NCI-H748 (cell line): ENCODE measurements at regions not wholly inside any gene's neighbourhood (a gene's known extent, or its start where the extent isn't known, plus 50 kb on each side); places are given as distances from the start of the nearest gene placed in this dataset.
"Not testable (repeated sequence)": the region's sequence is repeated elsewhere in the genome, so short reads cannot be mapped to it uniquely, and the experiment has no call there.

Experiments
- DNase-seq: peaks from one replicate; lab custom pipeline; 2025; ENCODE audit not compliant: unreplicated experiment; lab: John Stamatoyannopoulos, UW

DNA sequence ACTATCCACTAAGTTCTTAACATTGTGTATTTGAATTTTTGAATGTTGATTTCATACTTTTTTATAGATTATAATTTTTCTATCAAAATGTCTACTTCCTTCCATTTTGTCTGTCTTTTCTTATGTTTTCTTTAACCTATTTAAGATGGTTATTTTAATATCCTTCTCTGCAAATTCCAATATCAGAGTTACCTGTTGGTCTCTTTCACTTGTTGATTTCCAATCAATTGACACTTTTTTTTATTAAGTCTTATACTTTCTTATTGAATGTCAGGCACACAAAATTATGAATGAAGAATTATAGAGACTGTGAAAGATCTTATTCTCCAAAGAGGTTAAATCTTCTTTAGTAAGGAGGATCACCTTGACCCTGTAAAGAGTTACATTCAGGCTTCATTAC, 448.3 kb upstream of the NRG3 start:
- DNase-seq: no peak

DNA sequence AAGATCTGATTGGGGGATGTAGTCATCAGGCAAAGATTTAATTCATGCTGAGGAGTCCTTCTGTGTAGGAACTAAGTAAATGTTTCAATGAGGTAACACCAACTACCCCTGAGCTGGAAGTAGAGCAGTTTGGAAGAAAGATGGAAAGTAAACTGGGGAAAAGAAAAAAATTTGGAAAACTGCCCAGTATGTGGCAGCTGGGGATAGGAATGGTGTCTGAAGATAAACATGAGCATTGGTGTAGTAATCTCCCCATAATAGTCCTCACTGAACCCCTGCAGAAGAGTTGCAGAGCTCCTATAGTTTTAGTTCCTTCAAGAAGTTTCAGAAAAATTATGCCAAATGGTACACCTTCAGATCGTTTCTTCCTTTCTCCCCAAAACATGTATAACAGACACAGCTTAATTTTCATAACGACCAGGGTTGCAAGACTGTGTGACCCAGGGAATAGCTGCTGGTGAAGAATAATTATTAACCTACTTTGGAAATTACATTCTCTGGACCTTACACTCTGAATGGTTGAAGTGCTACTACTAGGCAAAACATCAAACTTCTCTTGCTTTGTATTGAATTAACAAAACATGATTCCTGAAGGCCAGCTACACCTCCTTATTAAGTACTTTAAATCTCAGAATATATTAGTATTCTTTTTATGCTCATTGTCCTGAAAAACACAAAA, 446.4 kb upstream of the NRG3 start:
- DNase-seq: no peak

DNA sequence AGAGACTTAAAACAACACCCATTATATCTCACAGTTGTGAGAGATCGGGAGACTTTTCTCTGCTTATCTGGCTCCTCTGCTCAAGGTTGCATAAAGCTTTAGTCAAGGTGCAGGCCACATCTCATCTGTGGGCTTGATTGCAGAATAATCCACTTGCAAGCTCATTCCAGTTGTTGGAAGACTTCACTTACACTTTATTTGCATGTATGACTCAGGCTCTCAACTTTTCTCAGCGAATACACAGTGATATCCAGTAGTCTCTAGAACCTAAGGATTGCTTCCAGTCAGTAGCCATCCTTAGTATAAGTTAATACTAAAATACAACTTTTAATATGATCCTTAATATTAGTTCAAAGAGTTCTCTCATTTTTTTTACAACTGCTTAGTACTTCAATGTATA, 435.5 kb upstream of the NRG3 start:
- no peak for DNase-seq

DNA sequence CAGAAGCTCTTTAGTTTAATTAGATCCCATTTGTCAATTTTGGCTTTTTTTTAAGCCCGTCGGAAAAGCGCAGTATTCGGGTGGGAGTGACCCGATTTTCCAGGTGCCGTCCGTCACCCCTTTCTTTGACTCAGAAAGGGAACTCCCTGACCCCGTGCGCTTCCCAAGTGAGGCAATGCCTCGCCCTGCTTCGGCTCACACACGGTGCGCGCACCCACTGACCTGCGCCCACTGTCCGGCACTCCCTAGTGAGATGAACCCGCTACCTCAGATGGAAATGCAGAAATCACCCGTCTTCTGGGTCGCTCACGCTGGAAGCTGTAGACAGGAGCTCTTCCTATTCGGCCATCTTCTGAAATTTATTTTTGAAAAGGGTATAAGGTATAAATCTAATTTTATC, 433.4 kb upstream of the NRG3 start:
- not testable (repeated sequence) for DNase-seq

DNA sequence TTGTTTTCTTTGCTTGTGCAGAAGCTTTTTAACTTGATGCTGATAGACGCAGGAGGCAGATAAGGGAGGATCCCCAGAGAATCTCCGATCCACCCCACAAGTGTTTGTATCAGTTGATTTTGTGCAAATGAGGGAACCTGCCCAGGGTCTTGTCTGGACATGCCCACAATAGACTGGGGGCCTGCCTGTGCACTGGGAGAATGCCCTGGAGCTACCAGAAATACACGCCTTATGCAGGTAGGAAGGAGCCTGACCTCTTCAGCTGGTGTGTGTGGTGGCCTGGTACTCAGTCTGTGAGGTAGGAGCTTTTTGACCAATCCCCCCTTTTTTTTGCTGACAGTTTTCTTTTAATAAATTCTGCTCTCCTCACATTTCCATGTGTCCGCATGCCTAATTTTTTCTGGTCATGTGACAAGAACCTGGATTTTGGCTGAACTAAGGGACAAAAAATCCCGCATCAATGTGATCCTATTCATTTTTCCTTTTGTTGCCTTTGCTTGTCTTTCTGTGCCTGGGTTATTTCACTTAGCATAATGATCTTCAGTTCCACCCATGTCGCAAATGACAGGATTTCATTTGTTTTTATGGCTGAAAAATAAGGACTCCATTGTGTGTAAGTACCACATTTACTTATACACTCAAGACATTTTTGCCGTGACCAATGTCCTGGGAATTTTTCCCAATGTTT, 430.6 kb upstream of the NRG3 start:
- no peak for DNase-seq

DNA sequence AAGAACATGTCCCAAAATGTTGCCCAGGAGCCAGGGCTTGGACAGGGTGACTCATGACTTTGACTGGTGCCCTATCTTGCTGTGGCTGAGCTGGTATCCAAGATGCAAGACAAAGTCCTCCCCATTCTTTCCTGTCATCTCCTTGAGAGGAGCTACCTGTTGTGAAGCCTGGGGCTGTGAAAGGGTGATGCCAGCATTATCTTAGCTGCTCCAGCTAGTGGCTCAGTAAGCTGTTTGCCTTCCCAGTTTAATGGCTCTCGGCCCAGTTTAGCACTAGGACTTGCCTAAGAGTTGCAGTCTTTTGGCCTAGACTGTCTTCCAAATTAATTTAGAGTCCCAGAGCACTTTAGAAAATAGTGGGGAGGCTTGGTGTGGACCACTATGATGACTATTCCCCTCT, 424.3 kb upstream of the NRG3 start:
- DNase-seq: no peak

DNA sequence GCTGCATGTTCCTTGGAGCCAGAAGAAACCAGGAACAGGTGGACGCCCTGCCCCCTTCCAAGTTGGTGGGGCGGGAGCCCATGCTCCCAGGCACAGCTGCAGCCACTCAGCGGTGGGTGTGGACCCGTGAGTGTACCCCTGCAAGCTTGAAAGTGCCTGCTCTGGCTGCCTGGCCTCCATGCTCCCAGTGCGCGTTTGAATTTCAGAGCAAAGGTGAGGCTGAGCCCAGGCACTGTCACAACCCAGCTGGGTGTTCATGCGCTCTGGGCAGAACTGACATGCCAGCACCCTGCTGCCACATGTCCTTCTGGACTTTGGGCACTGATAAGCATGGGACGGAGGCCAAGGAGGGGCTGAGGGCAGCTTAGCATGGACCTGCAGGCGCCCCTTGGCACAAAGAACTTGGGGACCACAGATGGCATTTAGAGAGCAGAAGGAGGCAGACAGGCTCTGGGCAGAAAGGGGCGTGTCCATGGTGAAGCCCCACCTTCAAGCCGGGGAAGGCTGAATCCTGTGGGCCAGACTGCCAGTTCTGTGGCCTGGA, 402.0 kb upstream of the NRG3 start:
- no peak for DNase-seq

DNA sequence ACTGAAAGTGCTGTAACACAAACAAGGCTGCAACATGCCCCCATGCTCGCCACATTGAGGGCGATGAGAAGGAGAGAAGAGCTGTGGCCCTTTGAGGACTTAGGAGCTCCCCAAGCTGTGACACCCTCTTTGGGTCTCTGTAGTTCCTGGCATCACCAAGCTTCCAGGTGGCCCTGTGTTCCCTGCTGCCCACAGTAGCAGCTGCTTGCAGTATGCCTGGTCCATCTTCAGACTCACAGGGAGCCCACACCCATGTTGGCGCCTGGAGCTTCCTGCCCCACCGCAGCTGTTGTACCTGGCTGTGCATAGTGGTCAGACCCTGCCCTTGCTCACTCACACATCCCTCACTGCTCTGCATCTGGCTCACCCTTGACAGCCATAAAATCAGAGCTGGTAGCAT, 401.2 kb upstream of the NRG3 start:
- DNase-seq: no peak

DNA sequence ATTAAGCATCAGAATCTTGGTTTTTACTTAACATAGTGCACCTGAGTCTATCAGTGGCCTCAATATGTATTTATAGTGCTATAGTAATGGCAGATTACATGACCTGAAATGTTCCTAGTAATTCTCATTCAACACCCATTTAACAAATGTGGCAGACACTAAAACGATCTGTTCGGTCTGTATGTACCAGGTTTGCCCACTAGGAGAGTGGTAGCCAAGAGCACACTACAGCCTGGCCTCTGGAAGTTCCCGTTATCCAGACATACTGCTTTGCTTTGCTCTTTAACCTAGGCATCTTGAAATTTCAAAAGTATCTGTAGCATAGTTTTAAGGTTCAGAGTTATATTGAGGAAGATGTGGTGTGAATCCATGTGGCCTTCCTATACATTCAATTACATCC, 395.7 kb upstream of the NRG3 start:
- no peak for DNase-seq

DNA sequence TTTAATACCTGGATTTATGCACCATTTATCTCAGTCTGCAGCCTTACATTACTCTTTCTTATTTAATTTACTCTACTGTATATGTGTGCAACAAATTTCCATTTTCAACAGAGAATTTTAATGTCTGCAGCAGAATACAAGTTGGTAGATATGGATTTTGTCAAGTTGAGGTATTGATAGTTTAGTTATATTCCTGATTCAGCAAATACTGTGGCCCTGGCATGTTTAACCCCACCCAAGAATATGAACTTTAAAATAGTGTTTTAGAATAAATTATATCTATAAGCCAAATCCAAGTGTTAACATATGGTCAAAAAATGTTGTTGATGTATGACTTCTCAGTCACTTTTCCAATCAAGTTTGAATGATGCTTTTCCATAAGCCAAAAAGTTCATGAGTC, 378.4 kb upstream of the NRG3 start:
- DNase-seq: no peak

DNA sequence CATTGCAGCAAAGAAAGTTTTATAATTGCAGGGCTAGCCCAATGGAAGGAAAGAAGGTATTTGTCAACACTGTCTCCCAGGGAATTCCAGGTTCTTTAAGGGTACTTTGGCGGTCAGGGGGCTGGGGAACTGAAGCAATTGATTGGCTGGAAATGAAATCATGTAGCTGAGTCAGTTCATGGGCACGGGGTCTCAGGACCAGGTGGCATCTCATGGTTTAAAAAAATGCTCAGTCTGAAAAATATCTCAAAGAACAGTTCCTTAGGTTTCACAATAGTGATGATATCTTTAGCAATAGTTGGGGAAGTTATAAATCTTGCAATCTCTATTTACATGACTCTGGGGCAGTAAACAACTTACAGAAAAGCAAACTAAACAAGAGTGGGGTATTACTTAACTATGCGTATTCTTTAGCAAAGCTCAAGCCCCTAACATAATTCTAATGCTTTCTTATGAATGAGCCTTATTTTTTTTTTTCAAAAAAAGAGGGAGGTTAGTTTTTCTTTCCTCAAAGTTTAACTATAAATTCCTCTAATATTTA, 376.9 kb upstream of the NRG3 start:
- no peak for DNase-seq

DNA sequence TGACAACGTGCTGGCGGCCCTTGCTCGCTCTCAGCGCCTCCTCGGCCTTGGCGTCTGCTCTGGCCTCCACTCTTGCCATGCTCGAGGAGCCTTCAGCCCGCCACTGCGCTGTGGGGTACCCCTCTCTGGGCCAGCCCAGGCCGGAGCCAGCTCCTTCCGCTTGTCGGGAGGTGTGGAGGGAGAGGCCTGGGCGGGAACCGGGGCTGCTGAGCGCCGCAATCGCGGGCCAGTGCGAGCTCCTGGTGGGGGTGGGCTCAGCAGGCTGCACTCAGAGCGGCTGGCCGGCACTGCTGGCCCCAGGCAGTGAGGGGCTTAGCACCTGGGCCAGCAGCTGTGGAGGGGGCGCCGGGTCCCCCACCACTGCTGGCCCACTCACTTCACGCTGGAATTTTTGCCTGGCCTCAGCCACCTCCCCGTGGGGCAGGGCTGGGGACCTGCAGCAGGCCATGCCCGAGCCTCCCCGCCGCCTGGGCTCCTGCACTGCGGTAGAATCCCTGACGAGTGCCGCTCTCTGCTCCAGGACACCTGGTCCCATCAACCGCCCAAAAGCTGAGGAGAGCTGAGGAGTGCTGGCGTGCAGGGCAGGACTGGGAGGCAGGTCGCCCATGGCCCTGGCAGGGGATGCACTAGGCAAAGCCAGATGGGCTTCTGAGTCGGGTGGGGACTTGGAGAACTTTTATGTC, 372.2 kb upstream of the NRG3 start:
- no peak for DNase-seq

DNA sequence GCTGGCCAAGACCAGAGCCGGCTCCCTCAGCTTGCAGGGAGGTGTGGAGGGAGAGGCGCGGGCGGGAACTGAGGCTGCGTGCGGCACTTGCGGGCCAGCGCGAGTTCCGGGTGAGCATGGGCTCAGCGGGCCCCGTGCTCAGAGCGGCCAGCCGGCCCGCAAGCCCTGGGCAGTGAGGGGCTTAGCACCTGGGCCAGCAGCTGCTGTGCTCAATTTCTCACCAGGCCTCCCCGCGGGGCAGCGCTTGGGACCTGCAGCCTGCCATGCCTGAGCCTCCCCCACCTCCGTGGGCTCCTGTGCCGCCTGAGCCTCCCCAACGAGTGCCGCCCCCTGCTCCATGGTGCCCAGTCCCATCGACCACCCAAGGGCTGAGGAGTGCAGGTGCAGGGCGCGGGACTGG, 369.2 kb upstream of the NRG3 start:
- DNase-seq: not testable (repeated sequence)

DNA sequence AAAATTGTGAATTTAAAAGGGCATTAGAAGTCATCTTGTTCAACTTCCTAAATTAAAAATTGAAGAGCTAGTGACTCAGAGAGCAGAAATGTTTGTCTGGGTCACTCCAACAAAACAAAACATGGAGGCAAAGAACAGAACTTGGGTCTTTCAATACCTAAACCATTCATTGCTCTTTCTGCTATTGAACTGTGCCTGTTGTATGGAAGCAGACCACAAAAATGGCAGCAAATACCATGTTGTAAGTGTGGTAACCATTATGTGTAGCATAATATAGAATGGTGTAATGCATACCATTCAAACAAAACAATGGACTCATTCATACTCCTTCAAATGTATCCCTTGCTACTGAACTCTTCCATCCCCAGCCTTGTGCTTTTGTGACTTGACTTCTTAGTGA, 360.2 kb upstream of the NRG3 start:
- DNase-seq: no peak

DNA sequence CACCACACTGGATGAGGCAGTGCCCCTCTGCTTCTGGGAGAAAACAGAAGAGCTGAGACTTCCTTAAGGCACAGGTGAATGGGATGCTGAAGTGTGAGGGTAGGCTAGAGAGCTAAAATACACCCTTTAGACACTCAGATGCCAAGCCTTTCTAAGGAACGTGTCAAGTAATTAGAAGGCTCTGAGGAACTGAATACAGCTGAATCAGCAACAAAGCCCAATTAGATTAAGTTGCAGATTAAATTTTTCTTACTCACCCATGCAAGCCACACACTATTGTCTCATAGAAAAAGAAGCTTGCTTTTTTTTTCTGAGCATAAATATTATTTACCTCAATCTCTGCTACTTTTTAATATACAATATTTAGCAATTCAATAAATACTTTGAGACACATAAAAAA, 354.3 kb upstream of the NRG3 start:
- no peak for DNase-seq

DNA sequence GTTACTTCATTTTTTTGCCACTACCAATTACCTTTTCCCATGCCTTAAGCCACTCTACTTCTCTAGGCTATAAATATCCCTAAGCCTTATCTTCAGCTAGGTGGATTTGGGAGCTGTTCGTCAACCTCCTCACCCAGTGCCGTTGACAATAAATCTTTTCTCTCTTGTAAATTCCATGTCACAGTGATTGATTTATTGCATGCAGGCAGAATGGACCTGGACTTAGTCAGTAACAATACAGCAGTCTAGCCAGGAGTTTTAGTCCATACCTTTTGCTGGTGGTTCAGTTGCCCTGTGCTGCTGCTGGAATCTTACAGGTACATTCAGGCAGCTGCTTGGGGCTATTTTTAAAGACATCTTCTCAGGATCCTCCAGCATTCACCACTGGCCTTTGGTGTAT, 350.5 kb upstream of the NRG3 start:
- no peak for DNase-seq

DNA sequence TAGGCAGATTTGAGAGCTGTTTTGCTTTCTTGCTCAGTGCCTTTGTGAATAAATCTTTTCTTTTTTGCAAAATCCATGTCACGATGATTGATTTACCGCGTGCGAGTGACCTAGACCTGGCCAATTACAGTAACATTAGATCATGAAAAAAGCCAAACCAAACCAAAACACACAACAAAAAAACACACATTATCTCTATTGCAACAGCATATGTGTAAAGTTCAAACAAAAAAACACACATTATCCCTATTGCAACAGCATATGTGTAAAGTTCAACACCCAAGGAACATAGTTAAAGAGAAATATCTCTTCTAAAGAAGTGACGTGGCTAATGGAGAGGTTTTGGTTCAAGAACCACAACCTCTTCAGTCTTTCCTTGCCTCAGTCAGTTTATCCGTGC, 342.6 kb upstream of the NRG3 start:
- DNase-seq: no peak

DNA sequence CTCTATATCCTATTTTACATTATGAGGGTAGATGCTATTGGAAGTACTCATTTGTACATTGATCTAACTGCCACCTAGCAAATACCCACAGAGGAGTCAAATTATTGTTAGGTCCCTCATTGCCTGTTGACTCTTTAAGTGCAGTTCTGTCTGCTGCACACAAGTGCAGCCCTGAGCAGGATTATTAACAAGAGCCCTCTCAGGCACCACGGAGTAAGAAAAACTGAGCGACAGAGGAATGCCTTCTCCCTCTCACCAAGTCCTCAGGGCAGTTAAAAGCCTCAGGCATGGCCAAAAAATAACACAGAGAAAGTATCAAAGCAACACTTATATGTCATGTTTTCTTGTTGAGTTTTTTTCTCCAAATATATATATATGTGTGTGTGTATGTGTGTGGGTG, 340.0 kb upstream of the NRG3 start:
- no peak for DNase-seq

DNA sequence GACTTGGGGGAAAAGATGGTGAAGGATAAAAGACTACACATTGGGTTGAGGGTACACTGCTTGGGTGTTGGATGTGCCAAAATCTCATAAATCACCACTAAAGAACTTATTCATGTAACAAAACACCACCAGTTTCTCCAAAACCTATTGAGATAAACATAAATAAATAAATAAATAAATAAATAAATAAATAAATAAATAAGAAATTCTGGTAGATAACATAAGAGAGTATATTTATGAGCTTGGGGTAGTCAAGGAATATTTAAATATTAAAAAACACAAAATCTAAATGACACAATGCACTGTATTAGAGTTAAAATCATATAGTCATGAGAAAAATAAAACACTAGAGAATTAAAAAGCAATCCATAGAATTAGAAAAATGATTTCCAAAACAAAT, 333.5 kb upstream of the NRG3 start:
- DNase-seq: no peak

DNA sequence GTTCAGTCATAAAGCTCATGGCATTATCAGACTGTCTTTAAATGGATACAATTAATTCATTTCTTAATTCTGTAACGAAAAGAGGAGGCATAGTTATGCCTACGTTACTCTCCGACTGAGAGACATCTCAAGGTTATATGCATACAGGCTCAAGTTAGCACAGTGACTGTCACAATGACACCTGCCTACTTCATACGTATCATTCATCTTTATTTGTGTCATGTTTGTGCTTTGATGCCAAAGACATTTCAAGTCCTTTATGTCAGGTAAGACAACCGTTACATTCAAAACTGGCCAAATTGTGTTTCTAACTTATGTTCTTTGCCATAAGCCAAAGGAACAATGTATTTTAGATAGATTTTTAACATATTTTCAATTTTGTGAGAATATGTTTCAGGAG, 328.8 kb upstream of the NRG3 start:
- DNase-seq: no peak

DNA sequence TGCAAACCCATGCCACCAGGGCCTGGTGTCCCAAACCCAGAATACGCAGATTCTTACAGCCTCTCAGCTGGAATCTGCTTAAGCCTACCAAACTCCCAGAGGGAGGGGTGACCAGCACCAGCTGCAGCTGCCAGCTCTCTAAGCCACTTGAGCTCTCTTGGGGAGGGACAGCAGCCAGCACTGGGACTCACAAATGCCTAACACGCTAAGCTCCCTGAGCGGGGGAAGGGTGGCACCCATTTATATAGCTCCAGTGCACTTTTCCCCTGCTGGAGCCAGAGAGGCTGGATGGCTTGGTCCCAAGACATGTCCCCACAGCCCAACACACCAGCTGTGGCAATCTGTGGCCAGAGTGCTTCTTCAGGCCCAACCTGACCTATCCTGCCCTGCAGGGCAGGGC, 326.8 kb upstream of the NRG3 start:
- no peak for DNase-seq

DNA sequence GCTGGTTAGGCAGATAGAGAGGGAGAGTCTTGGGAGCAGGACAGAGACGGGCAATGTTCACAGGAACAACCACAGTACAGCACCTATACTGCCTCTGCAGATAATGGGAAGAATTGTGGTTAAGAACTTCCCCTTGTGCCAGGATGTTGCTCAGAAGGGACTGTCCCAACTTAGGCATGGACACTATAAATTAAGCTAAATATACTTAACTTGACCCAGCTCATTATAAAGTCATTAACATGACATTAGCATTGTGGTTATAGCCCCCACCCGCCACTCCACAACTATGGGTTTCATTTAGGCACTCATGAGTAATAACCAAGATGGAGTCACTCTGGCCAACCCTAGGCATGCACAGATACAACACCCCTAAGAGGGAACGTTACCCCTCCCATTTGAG, 310.9 kb upstream of the NRG3 start:
- DNase-seq: no peak
